Hepatocyte (in vitro differentiated cells): ENCODE measurements at regions not wholly inside any gene's neighbourhood (a gene's known extent, or its start where the extent isn't known, plus 50 kb on each side); places are given as distances from the start of the nearest gene placed in this dataset.

Experiments
- DNase-seq: peaks from one replicate; pipeline ENCODE4 v3.0.0-alpha.2; 2016; ENCODE audit warnings: low spot score
- H2AFZ ChIP-seq: fragments of 200-600 bp; sonication (generic); 2 replicates; pipeline ENCODE4 v1.6.0; 2016; ENCODE audit warnings: antibody characterized with exemption, mild to moderate bottlenecking
- H3K27ac ChIP-seq: fragments of 200-600 bp; sonication (generic); 2 replicates; pipeline ENCODE4 v1.5.1; 2016; ENCODE audit warnings: mild to moderate bottlenecking
- H3K27me3 ChIP-seq: fragments of 200-600 bp; sonication (generic); 2 replicates; pipeline ENCODE4 v1.6.1; 2016
- H3K36me3 ChIP-seq: fragments of 200-600 bp; sonication (generic); replicated peaks from 2 replicates; pipeline ENCODE4 v1.5.1; 2016; ENCODE audit warnings: low read depth; ENCODE audit not compliant: insufficient read depth
- H3K4me1 ChIP-seq: fragments of 200-600 bp; sonication (generic); 2 replicates; pipeline ENCODE4 v1.5.1; 2016; ENCODE audit warnings: mild to moderate bottlenecking, moderate library complexity; ENCODE audit not compliant: insufficient read depth
- H3K4me2 ChIP-seq: fragments of 200-600 bp; sonication (generic); 2 replicates; pipeline ENCODE4 v1.6.0; 2016
- H3K4me3 ChIP-seq: fragments of 200-600 bp; sonication (generic); 2 replicates; pipeline ENCODE4 v1.5.1; 2016; ENCODE audit warnings: mild to moderate bottlenecking
- H3K79me2 ChIP-seq: fragments of 200-600 bp; sonication (generic); 2 replicates; pipeline ENCODE4 v1.6.0; 2017; ENCODE audit warnings: mild to moderate bottlenecking
- H3K9me2 ChIP-seq: fragments of 200-600 bp; sonication (generic); replicated peaks from 2 replicates; pipeline ENCODE4 v1.6.0; 2017; ENCODE audit warnings: mild to moderate bottlenecking; ENCODE audit not compliant: insufficient read depth
- H3K9me3 ChIP-seq: fragments of 200-600 bp; sonication (generic); 2 replicates; pipeline ENCODE4 v1.5.1; 2016; ENCODE audit warnings: low read depth, mild to moderate bottlenecking
- H4K20me1 ChIP-seq: fragments of 200-600 bp; sonication (generic); 2 replicates; pipeline ENCODE4 v1.6.0; 2016; ENCODE audit warnings: mild to moderate bottlenecking; ENCODE audit not compliant: insufficient read depth, poor library complexity, severe bottlenecking
- CTCF ChIP-seq: fragments of 200-600 bp; sonication (generic); IDR thresholded peaks from 2 replicates; pipeline ENCODE4 v1.5.1; 2016; ENCODE audit warnings: antibody characterized with exemption, mild to moderate bottlenecking; ENCODE audit not compliant: poor library complexity
- EZH2 ChIP-seq: fragments of 200-600 bp; sonication (generic); IDR thresholded peaks from 2 replicates; pipeline ENCODE4 v1.6.1; 2016; ENCODE audit warnings: antibody characterized with exemption, mild to moderate bottlenecking, borderline replicate concordance
- EZH2phosphoT487 ChIP-seq: fragments of 200-600 bp; sonication (generic); IDR thresholded peaks from one replicate; pipeline ENCODE4 v1.6.1; 2018; ENCODE audit warnings: antibody characterized with exemption, mild to moderate bottlenecking, low read depth, moderate library complexity; ENCODE audit not compliant: unreplicated experiment, severe bottlenecking
- WGBS: methylation state at CpG from one replicate; pipeline ENCODE4 v1.1.6; 2016; ENCODE audit warnings: low lambda C conversion rate; ENCODE audit errors: missing lambda C conversion rate; 5-methylcytosine and 5-hydroxymethylcytosine counted together

- WGBS: 78% methylated on average over 6 of the region's 6 CpGs
- H4K20me1 ChIP-seq: no peaks in the 10 kb centered on the region
- no peaks in the 10 kb centered on the region for H3K9me2 ChIP-seq
- DNase-seq: no peak
- no peak overlapping the region for H3K4me3 ChIP-seq
- H3K4me1 ChIP-seq: no peaks in the 10 kb centered on the region
- H3K79me2 ChIP-seq: no peaks in the 10 kb centered on the region
- TF ChIP-seq EZH2phosphoT487 (no peak), CTCF (no peak)
- no peak overlapping the region for H2AFZ ChIP-seq
- H3K4me2 ChIP-seq: no peak overlapping the region
- H3K27me3 ChIP-seq: no peaks in the 10 kb centered on the region
- no peaks in the 10 kb centered on the region for H3K9me3 ChIP-seq
- H3K36me3 ChIP-seq: no peaks in the 10 kb centered on the region
- no peak overlapping the region for H3K27ac ChIP-seq
These were observed 396.4 kb downstream of the METTL15 start for GRCh38 chr11:28504555-28505110.

GRCh38 chr11:28495333-28495732, 387.1 kb downstream of the METTL15 start:
- Histone ChIP-seq H3K27me3 (no peaks in the 10 kb centered on the region), H3K79me2 (no peaks in the 10 kb centered on the region), H3K27ac (no peak overlapping the region), H3K4me2 (no peak overlapping the region), H4K20me1 (no peaks in the 10 kb centered on the region), H3K4me1 (no peaks in the 10 kb centered on the region), H3K9me3 (no peaks in the 10 kb centered on the region), H3K36me3 (no peaks in the 10 kb centered on the region), H3K4me3 (no peak overlapping the region), H3K9me2 (no peaks in the 10 kb centered on the region), H2AFZ (no peak overlapping the region)
- DNase-seq: no peak
- TF ChIP-seq CTCF (no peak), EZH2phosphoT487 (no peak), EZH2 (no peak)
- WGBS: 82% methylated on average over 2 of the region's 2 CpGs

GRCh38 chr11:28491431-28491830, 383.2 kb downstream of the METTL15 start:
- H3K9me2 ChIP-seq: no peaks in the 10 kb centered on the region
- H3K27ac ChIP-seq: no peak overlapping the region
- no peaks in the 10 kb centered on the region for H3K4me1 ChIP-seq
- H3K27me3 ChIP-seq: no peaks in the 10 kb centered on the region
- TF ChIP-seq EZH2: no peak
- no peak for TF ChIP-seq CTCF
- no peak for TF ChIP-seq EZH2phosphoT487
- H3K4me2 ChIP-seq: no peak overlapping the region
- 90% methylated on average over 1 of the region's 1 CpG for whole genome bisulfite sequencing
- no peaks in the 10 kb centered on the region for H4K20me1 ChIP-seq
- DNase-seq: no peak
- no peak overlapping the region for H3K4me3 ChIP-seq
- H2AFZ ChIP-seq: no peak overlapping the region
- H3K9me3 ChIP-seq: no peaks in the 10 kb centered on the region
- no peaks in the 10 kb centered on the region for H3K36me3 ChIP-seq
- H3K79me2 ChIP-seq: no peaks in the 10 kb centered on the region

GRCh38 chr11:28490773-28491382, 382.7 kb downstream of the METTL15 start:
- no peaks in the 10 kb centered on the region for H3K79me2 ChIP-seq
- no peaks in the 10 kb centered on the region for H3K9me3 ChIP-seq
- no peaks in the 10 kb centered on the region for H3K4me1 ChIP-seq
- H3K27ac ChIP-seq: no peak overlapping the region
- TF ChIP-seq EZH2phosphoT487 (no peak), CTCF (no peak), EZH2 (no peak)
- no peaks in the 10 kb centered on the region for H3K27me3 ChIP-seq
- H2AFZ ChIP-seq: no peak overlapping the region
- H3K36me3 ChIP-seq: no peaks in the 10 kb centered on the region
- no peak overlapping the region for H3K4me2 ChIP-seq
- H3K4me3 ChIP-seq: no peak overlapping the region
- no peak for DNase-seq
- H4K20me1 ChIP-seq: no peaks in the 10 kb centered on the region
- no peaks in the 10 kb centered on the region for H3K9me2 ChIP-seq
